ENCODE measurements at regions not wholly inside any gene's neighbourhood (a gene's known extent, or its start where the extent isn't known, plus 50 kb on each side); places are given as distances from the start of the nearest gene placed in this dataset.

DNA sequence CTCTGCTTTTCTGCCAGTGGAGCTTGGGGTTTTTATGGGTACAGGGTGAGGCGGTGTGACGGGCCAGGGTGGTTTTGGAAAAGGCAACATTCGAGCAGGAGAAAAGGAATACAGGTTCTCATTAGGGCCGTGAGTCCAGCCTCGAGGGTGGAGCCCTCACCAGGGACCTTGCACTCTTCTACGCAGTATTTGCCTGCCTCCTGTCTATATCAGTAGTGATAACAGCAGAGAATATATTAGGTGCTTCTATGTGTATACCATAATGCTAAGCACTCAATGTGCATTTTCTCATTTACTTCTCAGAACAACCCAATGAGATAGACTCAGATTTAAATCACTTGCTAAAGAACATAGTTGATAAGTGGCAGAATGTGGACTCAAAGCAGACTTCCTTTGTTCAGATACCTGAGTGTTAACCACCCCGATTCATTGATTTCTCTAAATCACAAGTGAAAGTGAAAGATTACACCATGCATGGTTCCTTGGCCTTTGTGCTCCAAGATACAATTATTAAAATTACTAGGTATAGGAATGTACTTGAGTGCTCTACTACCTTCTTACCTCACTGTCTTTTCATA lies 403.9 kb downstream of the PCDH7 start:
- DNase-seq = no peak

DNA sequence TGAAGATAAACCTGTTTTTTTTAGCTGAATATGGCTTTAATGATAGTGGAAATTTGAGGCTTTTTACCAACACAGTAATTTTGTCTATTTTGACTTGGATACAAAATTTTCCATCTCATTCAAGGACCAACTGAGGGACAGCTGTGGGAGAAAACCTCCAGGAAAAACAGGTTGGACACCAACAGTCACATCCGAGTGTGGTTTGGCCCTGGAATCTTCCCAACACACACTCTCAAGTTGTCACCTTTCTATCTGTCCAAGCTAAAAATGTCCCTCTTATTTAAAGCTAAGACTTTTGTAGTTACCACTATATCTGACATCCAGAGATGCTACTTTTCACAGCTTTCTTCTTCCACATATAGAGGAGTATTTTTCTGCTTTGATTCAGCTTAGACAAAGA lies 404.9 kb downstream of the PCDH7 start:
- no peak for DNase-seq

- no peak for DNase-seq
Measured at GRCh38 chr4:31125496-31125895, 405.3 kb downstream of the PCDH7 start.

DNA sequence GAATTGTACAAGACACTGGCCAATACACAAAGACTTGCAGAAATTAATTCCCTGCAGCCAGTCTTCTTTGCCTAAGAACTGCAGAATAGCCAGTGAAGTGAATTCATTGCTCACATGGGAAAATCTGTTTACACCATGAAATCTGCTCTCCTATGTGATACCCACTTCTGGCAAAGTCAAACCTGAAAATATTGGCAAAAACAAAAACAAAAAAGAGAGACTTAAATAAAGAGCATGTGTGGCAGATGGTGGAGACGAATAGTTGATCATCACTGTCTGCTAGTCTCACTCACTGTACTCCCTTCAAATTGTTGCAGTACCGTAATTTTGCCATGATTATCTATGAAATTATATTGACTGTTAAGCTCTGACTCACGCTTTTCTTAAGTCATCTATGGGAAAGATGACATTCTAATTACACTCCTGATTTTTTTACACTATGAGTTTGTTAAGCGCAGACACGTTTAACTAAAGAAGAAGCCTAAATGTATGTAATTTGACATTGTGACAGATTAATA lies 406.8 kb downstream of the PCDH7 start:
- DNase-seq = no peak

GRCh38 chr4:31130930-31131329 lies 410.8 kb downstream of the PCDH7 start:
- DNase-seq = no peak

- no peak for DNase-seq
Measured at GRCh38 chr4:31134720-31135119, 414.6 kb downstream of the PCDH7 start.

DNA sequence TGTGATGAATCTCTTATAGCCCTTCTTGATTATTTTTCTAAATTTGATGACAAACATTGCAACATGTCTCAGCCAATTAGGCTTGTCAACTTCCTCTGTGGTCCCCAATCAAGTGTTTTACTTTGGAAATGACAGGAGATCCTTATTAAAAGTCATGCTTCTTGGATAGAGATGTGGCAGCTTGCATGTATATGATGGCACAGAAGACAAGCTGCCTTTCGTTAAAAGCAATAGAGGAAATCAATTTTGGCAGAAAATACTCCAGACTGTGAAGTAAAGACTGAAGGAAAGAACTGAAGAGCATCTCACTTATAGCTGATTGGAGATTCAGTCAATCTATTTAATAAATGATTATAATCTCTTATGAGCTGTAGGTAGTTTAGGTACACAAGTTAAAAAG lies 419.6 kb downstream of the PCDH7 start:
- DNase-seq = no peak

GRCh38 chr4:31141095-31141831 lies 421.1 kb downstream of the PCDH7 start:
- DNase-seq = no peak

GRCh38 chr4:31141832-31142142 lies 421.6 kb downstream of the PCDH7 start:
- no peak for DNase-seq

GRCh38 chr4:31146366-31146765 lies 426.2 kb downstream of the PCDH7 start:
- DNase-seq = no peak

DNA sequence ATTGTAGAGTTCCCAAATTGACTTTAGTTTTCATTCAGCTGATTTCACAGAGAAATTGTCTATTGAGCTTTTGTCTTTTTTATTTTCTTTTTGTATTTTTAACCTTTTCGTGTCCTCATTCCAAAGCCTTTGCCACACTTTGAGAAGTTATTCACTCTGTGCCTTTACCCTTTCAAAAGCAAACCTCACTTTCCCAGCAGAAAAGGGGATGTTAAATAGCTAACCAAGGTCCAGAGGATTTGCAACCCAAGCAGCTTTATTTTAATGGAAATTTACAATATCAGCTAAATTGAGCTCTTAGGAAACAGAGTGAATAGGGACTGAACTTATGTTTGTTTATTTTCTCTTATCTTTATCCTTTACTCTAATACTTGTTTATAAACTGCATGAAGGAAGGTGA lies 428.8 kb downstream of the PCDH7 start:
- DNase-seq = no peak

DNA sequence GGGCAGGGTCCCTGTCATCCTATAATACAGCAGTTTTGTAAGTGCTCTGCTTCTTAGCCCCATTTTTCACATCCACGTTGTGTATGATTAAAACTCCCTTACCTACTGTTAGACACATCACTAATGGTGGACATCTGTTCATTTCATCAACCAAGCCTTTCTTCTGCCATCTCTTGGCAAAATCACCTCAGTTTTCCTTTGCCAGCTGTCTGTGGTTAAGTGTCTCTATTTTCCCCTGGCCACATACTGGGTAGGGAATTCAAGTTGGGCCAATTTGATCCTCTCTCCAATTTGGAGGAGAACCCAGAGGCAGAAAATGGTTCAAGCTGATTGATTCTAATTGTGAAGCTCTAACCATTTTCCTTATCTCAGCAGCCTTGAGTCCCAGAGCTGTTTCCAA lies 436.1 kb downstream of the PCDH7 start:
- no peak for DNase-seq

- no peak for DNase-seq
Measured at GRCh38 chr4:31160146-31160545, 440.0 kb downstream of the PCDH7 start.

- DNase-seq = no peak
Measured at GRCh38 chr4:31169846-31170245, 449.7 kb downstream of the PCDH7 start.

DNA sequence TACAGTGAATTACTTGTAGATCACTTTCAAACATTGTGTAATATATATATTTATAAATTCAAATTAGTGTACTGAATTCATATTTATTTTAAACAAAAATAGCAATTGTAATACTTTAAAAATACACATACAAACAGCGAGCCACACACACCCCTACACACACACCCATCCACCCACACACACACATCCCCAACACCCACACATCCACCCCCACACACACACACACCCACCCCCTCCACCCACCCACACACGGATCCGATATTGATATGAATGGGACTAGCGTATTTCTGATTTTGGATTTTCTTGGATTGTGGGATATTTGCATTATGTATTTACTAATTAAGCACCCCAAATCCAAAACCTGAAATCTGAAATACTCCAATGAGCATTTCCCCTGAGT lies 451.2 kb downstream of the PCDH7 start:
- DNase-seq = no peak

GRCh38 chr4:31175242-31175910 lies 455.2 kb downstream of the PCDH7 start:
- no peak for DNase-seq

DNA sequence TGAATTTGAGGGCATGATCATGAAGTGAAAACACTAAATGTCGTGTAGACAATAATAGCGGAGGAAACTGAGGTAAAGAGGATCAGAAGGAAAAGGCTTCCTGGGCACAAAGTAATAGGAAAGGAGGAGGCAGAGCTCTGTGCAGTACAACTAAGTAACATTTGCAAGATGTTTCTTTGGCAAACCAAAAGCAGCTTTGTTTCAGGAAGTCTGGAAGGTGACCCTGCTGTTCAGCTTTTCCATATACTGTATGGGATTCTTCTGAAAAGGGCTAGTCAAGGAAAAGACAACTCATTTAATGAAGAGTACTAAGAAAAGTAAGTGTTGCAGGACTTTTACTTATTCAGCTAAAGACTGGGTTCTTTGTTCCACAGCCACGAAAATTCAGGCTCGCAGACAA lies 463.1 kb downstream of the PCDH7 start:
- no peak for DNase-seq

- no peak for DNase-seq
Measured at GRCh38 chr4:31185014-31185585, 464.9 kb downstream of the PCDH7 start.

DNA sequence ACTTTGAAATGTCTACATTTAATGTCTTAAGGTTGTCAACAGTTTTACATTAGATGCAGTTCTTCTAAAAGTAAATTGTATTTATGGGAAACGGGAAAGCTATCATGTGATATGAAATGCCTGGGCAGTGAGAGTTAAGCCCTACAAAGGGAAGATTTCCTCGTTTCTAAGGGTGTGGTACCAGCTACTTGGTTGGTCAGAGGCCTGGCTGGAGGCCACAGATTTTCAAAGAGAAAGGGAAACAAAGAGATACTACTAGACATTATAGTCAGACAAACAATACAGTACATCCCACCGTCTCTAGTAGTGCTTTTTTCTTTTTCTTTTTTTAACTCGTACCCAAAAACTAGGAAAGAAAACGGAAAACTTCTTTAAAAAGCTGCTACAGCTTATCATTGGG lies 467.8 kb downstream of the PCDH7 start:
- no peak for DNase-seq

- no peak for DNase-seq
Measured at GRCh38 chr4:31189938-31190337, 469.8 kb downstream of the PCDH7 start.

DNA sequence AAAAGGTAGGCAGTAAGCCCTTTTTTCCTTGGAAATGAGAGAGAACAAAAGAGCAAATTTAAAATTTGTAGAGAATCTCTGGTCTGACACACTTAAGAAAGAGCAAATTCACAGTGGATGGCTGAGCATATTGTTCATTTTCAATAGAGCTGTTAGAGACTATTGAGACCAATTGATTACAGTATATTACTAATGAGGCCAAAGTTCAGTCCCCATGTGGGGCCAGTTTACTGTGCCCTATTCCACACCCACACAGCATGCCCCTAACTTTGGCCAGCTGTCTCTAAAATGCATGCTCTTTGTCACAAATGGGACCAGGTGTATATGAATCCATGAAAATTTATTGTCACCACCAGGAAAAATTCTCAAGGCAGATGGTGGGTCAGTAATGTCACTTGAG lies 470.5 kb downstream of the PCDH7 start:
- no peak for DNase-seq

DNA sequence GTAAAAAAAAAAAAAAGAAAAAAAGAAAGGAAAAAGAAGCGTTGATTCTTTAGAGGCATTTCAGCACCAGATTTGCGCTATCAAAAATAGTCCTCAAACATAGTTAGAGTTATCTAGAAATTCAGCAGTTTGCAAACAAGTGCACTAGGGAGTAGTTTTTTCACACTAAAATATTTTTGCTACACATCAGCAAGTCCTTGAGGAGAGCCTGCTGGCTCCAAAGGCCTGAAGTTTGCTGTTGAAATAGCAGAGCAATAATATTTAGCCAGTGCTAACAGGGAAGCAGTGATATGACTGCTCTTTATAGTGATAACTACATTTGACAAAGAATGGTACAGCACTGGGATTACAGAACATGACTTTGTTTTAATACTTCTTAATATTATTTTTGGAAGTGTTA lies 472.2 kb downstream of the PCDH7 start:
- no peak for DNase-seq

GRCh38 chr4:31193521-31193920 lies 473.4 kb downstream of the PCDH7 start:
- DNase-seq = no peak

GRCh38 chr4:31194823-31195222 lies 474.7 kb downstream of the PCDH7 start:
- no peak for DNase-seq

All from stimulated activated CD8-positive, alpha-beta memory T cell treated with anti-CD3 and anti-CD28 coated beads, Interleukin-4, amount 100 ng/mL, for 48 hours (primary cell).